Pancreas (tissue), 10 donors: ENCODE measurements at regions not wholly inside any gene's neighbourhood (a gene's known extent, or its start where the extent isn't known, plus 50 kb on each side); places are given as distances from the start of the nearest gene placed in this dataset.

ENCODE experiments used
- ATAC-seq, 4 donors: fragments of 200-7000 bp; cut with Tn5 transposase; one replicate each; pipeline versions ENCODE4 v1.8.0 to v1.9.1; 2020; ENCODE audit warnings: mild to moderate bottlenecking in 4 of 4, moderate library complexity in 4 of 4
- DNase-seq, 6 donors: peaks; one replicate each; pipeline ENCODE4 v3.0.0-alpha.2; 2020
- FAIRE-seq: peaks from 2 replicates; lab custom pipeline; 2012; peaks lifted over from hg19 to GRCh38; lab: Jason Lieb, UNC
- H3K27ac ChIP-seq, 4 donors: fragments of 200-600 bp; sonication (generic); 1 replicate in 3 of 4; 2 replicates in 1 of 4; pipeline versions ENCODE4 v1.5.0 to v1.8.0; 2020
- H3K27me3 ChIP-seq, 4 donors: fragments of 200-600 bp; one replicate each; pipeline ENCODE4 v1.8.0; 2021
- H3K36me3 ChIP-seq, 3 donors: fragments of 200-600 bp; sonication (generic) in 1 of 3; one replicate each; pipeline versions ENCODE4 v1.5.0 to v1.8.0; 2020 to 2021
- H3K4me1 ChIP-seq, 3 donors: fragments of 200-600 bp; one replicate each; pipeline ENCODE4 v1.8.0; 2021
- H3K4me3 ChIP-seq, 4 donors: fragments of 200-600 bp; sonication (generic) in 2 of 4; one replicate each; pipeline versions ENCODE4 v1.5.0 to v1.8.0; 2020 to 2021
- H3K9me3 ChIP-seq, 4 donors: fragments of 200-600 bp; one replicate each; pipeline ENCODE4 v1.8.0; 2021
- WGBS, 2 donors: extraction: QIAGEN DNeasy Blood & Tissue Kit; methylation state at CpG; one replicate each; pipeline ENCODE4 v1.1.7; 2013; 5-methylcytosine and 5-hydroxymethylcytosine counted together
- intact Hi-C, 3 donors: fragments of 100-400 bp; cut with DNase I; formaldehyde crosslinking; loops; one replicate each; pipeline versions ENCODE4 v1.11.1 to v1.14.2; 2022
- TF ChIP-seq, protein P1 (sequence below), 4 donors: fragments of 200-600 bp; sonication (generic) in 3 of 4; IDR thresholded peaks; one replicate each; pipeline versions ENCODE4 v1.5.0 to v1.8.0; 2021; ENCODE audit warnings: antibody characterized with exemption in 4 of 4
- donor health status: healthy with polysubstance abuse.
- donor health status: DM: no; HTN: no; CAD: no; lungs with moderate emphysema.
- donor health status: DM: no; HTN: no; CAD: no.
- donor health status: control.
- donor health status: control.
- donor health status: Bipolar disorder and iron deficiency.
- donor health status: DM: yes; HTN: yes; CAD: no.
- donor health status: DM: no; HTN: no; CAD: no.
- donor health status: DM: no; HTN: no; CAD: no.
- donor health status: DM: yes; HTN: yes; CAD: no.

DNA sequence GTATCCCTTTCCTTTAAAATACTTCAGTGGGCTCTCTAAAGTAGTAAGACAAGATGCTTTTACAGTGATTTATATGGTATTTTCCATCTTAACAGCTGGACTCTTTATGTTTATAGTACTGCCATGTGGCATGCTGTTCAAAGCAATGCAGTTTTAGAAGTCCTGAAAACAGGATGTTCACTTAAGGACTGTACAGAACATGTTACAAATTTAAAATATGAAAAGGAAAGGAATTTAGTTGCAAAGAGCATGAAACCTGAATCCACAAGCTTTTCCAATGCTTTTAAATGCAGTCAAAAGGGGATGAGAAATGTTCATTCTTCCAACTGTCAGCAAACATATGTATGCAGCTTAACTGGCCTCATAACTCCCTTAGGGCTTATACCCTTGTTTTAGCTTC is 580.2 kb downstream of the EFNA5 start:
- Histone ChIP-seq H3K4me1 (no peaks in the 10 kb centered on the region), H3K27ac (no peak overlapping the region), H3K36me3 (no peaks in the 10 kb centered on the region), H3K9me3 (no peaks in the 10 kb centered on the region), H3K4me3 (no peak overlapping the region), H3K27me3 (no peaks in the 10 kb centered on the region)
- intact Hi-C loops, result no loop called here
- FAIRE-seq (no peak), ATAC-seq (no peak), DNase-seq (no peak)
- TF ChIP-seq, protein P1, sequence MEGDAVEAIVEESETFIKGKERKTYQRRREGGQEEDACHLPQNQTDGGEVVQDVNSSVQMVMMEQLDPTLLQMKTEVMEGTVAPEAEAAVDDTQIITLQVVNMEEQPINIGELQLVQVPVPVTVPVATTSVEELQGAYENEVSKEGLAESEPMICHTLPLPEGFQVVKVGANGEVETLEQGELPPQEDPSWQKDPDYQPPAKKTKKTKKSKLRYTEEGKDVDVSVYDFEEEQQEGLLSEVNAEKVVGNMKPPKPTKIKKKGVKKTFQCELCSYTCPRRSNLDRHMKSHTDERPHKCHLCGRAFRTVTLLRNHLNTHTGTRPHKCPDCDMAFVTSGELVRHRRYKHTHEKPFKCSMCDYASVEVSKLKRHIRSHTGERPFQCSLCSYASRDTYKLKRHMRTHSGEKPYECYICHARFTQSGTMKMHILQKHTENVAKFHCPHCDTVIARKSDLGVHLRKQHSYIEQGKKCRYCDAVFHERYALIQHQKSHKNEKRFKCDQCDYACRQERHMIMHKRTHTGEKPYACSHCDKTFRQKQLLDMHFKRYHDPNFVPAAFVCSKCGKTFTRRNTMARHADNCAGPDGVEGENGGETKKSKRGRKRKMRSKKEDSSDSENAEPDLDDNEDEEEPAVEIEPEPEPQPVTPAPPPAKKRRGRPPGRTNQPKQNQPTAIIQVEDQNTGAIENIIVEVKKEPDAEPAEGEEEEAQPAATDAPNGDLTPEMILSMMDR (IDR thresholded peaks at IDR 0.05), result no peak

DNA sequence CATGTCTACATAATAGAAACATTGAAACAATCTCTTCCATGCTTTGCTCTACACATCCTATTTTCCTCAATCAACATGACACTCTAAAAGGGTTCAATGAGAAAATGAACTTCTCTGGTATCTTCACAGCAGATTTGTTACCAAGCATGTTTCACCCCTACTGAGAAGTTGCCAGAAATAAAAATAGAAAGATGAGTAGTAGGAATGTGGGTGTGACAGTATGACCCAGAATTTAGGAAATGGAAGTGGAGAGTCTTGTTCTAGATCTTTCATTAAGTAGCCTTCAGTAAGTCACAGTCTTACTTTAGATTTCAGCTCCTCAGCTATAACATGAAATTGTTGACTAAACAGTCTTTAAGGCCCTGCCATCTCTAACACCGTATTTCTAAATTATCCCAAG is 581.8 kb downstream of the EFNA5 start:
- FAIRE-seq (no peak), DNase-seq (no peak), ATAC-seq (no peak)
- Histone ChIP-seq H3K36me3 (no peaks in the 10 kb centered on the region), H3K9me3 (no peaks in the 10 kb centered on the region), H3K4me3 (no peak overlapping the region), H3K27me3 (no peaks in the 10 kb centered on the region), H3K4me1 (no peaks in the 10 kb centered on the region), H3K27ac (no peak overlapping the region)
- WGBS, 2 donors, result 83 to 92% methylated on average over 1 of the region's 1 CpG
- TF ChIP-seq, protein P1 (IDR thresholded peaks at IDR 0.05), result no peak
- intact Hi-C loops, result no loop called here

DNA sequence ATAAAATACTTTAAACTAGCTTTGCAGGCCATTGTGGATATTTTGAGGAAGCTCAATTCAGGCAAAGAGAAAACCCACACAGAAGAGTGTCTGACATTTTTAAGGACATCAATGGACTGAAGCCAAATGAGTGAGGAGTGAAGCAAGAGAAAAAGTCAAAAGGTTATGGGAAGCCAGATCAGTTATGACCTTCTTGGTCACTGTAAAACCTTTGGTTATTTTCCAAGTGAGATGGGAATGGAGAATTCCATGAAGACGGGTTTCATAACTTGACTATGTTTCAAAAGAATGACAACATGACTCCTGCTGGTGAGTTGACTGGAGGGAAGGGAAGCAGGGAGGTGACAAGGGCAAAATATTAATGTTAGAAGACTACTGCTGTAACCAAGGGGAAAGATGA is 585.2 kb downstream of the EFNA5 start:
- FAIRE-seq (no peak), ATAC-seq (no peak), DNase-seq (no peak)
- intact Hi-C loops, result no loop called here
- TF ChIP-seq, protein P1 (IDR thresholded peaks at IDR 0.05), result no peak
- Histone ChIP-seq H3K9me3 (no peaks in the 10 kb centered on the region), H3K4me1 (no peaks in the 10 kb centered on the region), H3K36me3 (no peaks in the 10 kb centered on the region), H3K27ac (no peak overlapping the region), H3K27me3 (no peaks in the 10 kb centered on the region), H3K4me3 (no peak overlapping the region)
- 88 to 89% methylated on average over 1 of the region's 1 CpG for WGBS, 2 donors

DNA sequence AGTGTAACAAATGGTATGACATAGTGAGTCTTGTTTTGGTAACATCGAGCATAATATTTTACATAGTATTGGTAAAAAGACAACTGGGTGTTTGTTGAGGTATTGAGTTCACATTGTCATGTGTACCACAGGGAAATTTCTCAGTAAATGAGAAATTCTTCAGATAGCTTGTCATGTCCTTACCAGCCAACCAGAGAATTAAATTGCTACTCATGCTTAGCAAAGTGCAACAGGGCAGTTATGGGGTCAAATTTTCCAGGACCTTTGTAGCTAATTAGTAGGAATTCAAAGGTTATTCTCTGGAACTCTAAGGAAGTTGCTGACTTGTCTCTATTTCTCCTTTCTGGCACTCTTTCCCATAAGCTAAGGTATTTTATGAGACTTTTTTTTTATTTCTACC is 595.7 kb downstream of the EFNA5 start:
- no peak for FAIRE-seq

DNA sequence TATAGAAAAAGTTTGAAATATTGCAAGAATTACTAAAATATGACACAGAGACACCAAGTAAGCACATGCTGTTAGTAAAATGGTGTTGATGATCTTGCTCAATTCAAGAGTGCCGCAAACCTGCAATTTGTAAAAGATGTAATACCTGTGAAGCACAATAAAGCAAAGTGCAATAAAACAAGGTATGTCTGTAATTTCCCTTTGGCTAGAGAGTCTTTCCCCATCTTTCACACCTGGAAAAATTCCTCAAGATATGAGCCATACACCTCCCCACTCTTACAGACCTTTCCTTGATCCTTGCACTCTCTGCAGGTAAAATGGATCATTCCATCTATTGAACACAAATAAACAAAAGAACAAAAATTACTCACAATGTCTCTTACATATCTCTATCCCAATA is 597.8 kb downstream of the EFNA5 start:
- ATAC-seq, result no peak

More for the DNA sequence above, 595.7 kb downstream of the EFNA5 start:
- DNase-seq, result no peak
- H3K27me3 ChIP-seq, result no peaks in the 10 kb centered on the region
- intact Hi-C loops, result no loop called here
- H3K27ac ChIP-seq, result no peak overlapping the region
- H3K4me1 ChIP-seq, result no peaks in the 10 kb centered on the region
- H3K36me3 ChIP-seq, result no peaks in the 10 kb centered on the region
- 85 to 95% methylated on average over 1 of the region's 1 CpG for WGBS, 2 donors
- ATAC-seq, result no peak
- TF ChIP-seq, protein P1 (IDR thresholded peaks at IDR 0.05), result no peak
- no peak overlapping the region for H3K4me3 ChIP-seq
- no peaks in the 10 kb centered on the region for H3K9me3 ChIP-seq

More for the DNA sequence above, 597.8 kb downstream of the EFNA5 start:
- DNase-seq (no peak), FAIRE-seq (no peak)
- Histone ChIP-seq H3K4me1 (no peaks in the 10 kb centered on the region), H3K4me3 (no peak overlapping the region), H3K36me3 (no peaks in the 10 kb centered on the region), H3K9me3 (no peaks in the 10 kb centered on the region), H3K27me3 (no peaks in the 10 kb centered on the region), H3K27ac (no peak overlapping the region)
- 96 to 100% methylated on average over 1 of the region's 1 CpG for WGBS, 2 donors
- intact Hi-C loops, result no loop called here
- TF ChIP-seq, protein P1 (IDR thresholded peaks at IDR 0.05), result no peak
